Mesenchymal stem cell (in vitro differentiated cells and primary cell): ENCODE measurements at regions not wholly inside any gene's neighbourhood (a gene's known extent, or its start where the extent isn't known, plus 50 kb on each side); places are given as distances from the start of the nearest gene placed in this dataset.
A peak's percentile ranks its signal among the peaks of the same experiment; 100 is the strongest.

Experiments used
- DNase-seq: peaks from one replicate; pipeline ENCODE4 v3.0.0-alpha.2; 2013
- H2AFZ ChIP-seq: one replicate; pipeline ENCODE4 v1.6.1; 2013; ENCODE audit warnings: low read depth, mild to moderate bottlenecking, control low read depth, inconsistent platforms, low read length, moderate library complexity
- H2AK5ac ChIP-seq: 2 replicates; pipeline ENCODE4 v1.6.1; 2013; ENCODE audit warnings: low read length, moderate library complexity, mild to moderate bottlenecking, inconsistent platforms; ENCODE audit not compliant: severe bottlenecking
- H2BK120ac ChIP-seq: one replicate; pipeline ENCODE4 v1.6.1; 2013; ENCODE audit warnings: low read depth, mild to moderate bottlenecking, inconsistent platforms, low read length, moderate library complexity
- H2BK12ac ChIP-seq, 2 experiments: one replicate each; pipeline ENCODE4 v1.6.1; 2013; ENCODE audit warnings: inconsistent platforms in 2 of 2, low read length in 2 of 2, mild to moderate bottlenecking in 2 of 2, moderate library complexity in 2 of 2, control low read depth in 1 of 2
- H2BK15ac ChIP-seq: one replicate; pipeline ENCODE4 v1.6.1; 2013; ENCODE audit warnings: mild to moderate bottlenecking, low read depth, inconsistent platforms; ENCODE audit not compliant: poor library complexity, severe bottlenecking
- H2BK5ac ChIP-seq: 2 replicates; pipeline ENCODE4 v1.6.1; 2013; ENCODE audit warnings: low read depth, mild to moderate bottlenecking, low read length, control low read depth, inconsistent platforms; ENCODE audit not compliant: poor library complexity, severe bottlenecking
- H3K14ac ChIP-seq, 2 experiments: one replicate each; pipeline ENCODE4 v1.6.1; 2013; ENCODE audit warnings: inconsistent platforms in 2 of 2, low read length in 2 of 2, control low read depth in 1 of 2, mild to moderate bottlenecking in 1 of 2, moderate library complexity in 1 of 2
- H3K18ac ChIP-seq, 2 experiments: one replicate each; pipeline ENCODE4 v1.6.1; 2013; ENCODE audit warnings: inconsistent platforms in 2 of 2, low read length in 2 of 2, control low read depth in 1 of 2, low read depth in 1 of 2, mild to moderate bottlenecking in 1 of 2
- H3K23ac ChIP-seq, 2 experiments: one replicate each; pipeline ENCODE4 v1.6.1; 2013; ENCODE audit warnings: inconsistent platforms in 2 of 2, low read length in 2 of 2, mild to moderate bottlenecking in 2 of 2, moderate library complexity in 2 of 2, control low read depth in 1 of 2
- H3K27ac ChIP-seq: 2 replicates; pipeline ENCODE4 v1.5.1; 2013; ENCODE audit warnings: mild to moderate bottlenecking, moderate library complexity, low read length, control low read depth, inconsistent platforms; ENCODE audit not compliant: poor library complexity, severe bottlenecking
- H3K27me3 ChIP-seq, 2 experiments: 2 replicates each; pipeline versions ENCODE4 v1.6.1 to v1.7.0; 2013; ENCODE audit warnings: low read length in 2 of 2, mild to moderate bottlenecking in 2 of 2, moderate library complexity in 2 of 2, control low read depth in 1 of 2, inconsistent platforms in 1 of 2; ENCODE audit not compliant: control insufficient read depth in 1 of 2, insufficient read depth in 1 of 2
- H3K36me3 ChIP-seq, 2 experiments: 2 replicates each; pipeline versions ENCODE4 v1.6.1 to v1.7.0; 2013; ENCODE audit warnings: low read length in 2 of 2, control low read depth in 1 of 2, inconsistent platforms in 1 of 2, low read depth in 1 of 2, mild to moderate bottlenecking in 1 of 2; ENCODE audit not compliant: insufficient read depth in 2 of 2, control insufficient read depth in 1 of 2
- H3K4ac ChIP-seq, 2 experiments: one replicate each; pipeline ENCODE4 v1.6.1; 2013; ENCODE audit warnings: inconsistent platforms in 2 of 2, low read length in 2 of 2, mild to moderate bottlenecking in 2 of 2, moderate library complexity in 2 of 2, control low read depth in 1 of 2, low read depth in 1 of 2
- H3K4me1 ChIP-seq: 2 replicates; pipeline ENCODE4 v1.6.1; 2013; ENCODE audit warnings: low read depth, low read length, control low read depth; ENCODE audit not compliant: control insufficient read depth, insufficient read depth
- H3K4me2 ChIP-seq: 2 replicates; pipeline ENCODE4 v1.6.1; 2013; ENCODE audit warnings: low read length, mild to moderate bottlenecking, inconsistent platforms; ENCODE audit not compliant: poor library complexity, severe bottlenecking
- H3K4me3 ChIP-seq, 2 experiments: 2 replicates each; pipeline versions ENCODE4 v1.5.1 to v1.7.0; 2013; ENCODE audit warnings: low read length in 2 of 2, mild to moderate bottlenecking in 2 of 2, control low read depth in 1 of 2, low read depth in 1 of 2; ENCODE audit not compliant: insufficient read depth in 1 of 2
- H3K79me1 ChIP-seq: replicated peaks from 2 replicates; pipeline ENCODE4 v1.6.1; 2013; ENCODE audit warnings: mild to moderate bottlenecking, control low read depth, low read length, inconsistent platforms; ENCODE audit not compliant: poor library complexity, severe bottlenecking
- H3K9ac ChIP-seq: 2 replicates; pipeline ENCODE4 v1.7.0; 2013; ENCODE audit warnings: mild to moderate bottlenecking, low read length, moderate library complexity
- H3K9me3 ChIP-seq: 2 replicates; pipeline ENCODE4 v1.7.0; 2013; ENCODE audit warnings: mild to moderate bottlenecking, low read length; ENCODE audit not compliant: control insufficient read depth
- H4K8ac ChIP-seq: one replicate; pipeline ENCODE4 v1.6.1; 2013; ENCODE audit warnings: inconsistent platforms, mild to moderate bottlenecking, low read length, moderate library complexity
- H4K91ac ChIP-seq: one replicate; pipeline ENCODE4 v1.6.1; 2013; ENCODE audit warnings: mild to moderate bottlenecking, low read length, inconsistent platforms
- WGBS: methylation state at CpG from one replicate; pipeline ENCODE4 v1.1.7; 2013; ENCODE audit warnings: mixed read lengths; 5-methylcytosine and 5-hydroxymethylcytosine counted together

GRCh38 chr5:107269678-107270077 lies 401.1 kb downstream of the EFNA5 start:
- Histone ChIP-seq H3K18ac (no peak overlapping the region), H3K36me3 (no peaks in the 10 kb centered on the region), H4K8ac (no peak overlapping the region), H2BK120ac (no peak overlapping the region), H2BK12ac (no peak overlapping the region), H3K14ac (no peak overlapping the region), H3K23ac (no peak overlapping the region), H3K27me3 (no peaks in the 10 kb centered on the region), H3K4ac (no peak overlapping the region), H3K4me3 (no peak overlapping the region), H2BK5ac (no peak overlapping the region), H2AFZ (no peak overlapping the region), H3K79me1 (no peaks in the 10 kb centered on the region), H3K4me1 (no peaks in the 10 kb centered on the region), H3K27ac (no peak overlapping the region), H2BK15ac (no peak overlapping the region), H4K91ac (no peak overlapping the region), H3K9me3 (no peaks in the 10 kb centered on the region), H3K9ac (no peak overlapping the region), H2AK5ac (no peak overlapping the region), H3K4me2 (no peak overlapping the region)
- DNase-seq: no peak
- WGBS: 79% methylated on average over 2 of the region's 2 CpGs

- H4K91ac ChIP-seq: no peak overlapping the region
- H4K8ac ChIP-seq: no peak overlapping the region
- H2BK5ac ChIP-seq: no peak overlapping the region
- peak overlapping the region; percentile 19 for H2AK5ac ChIP-seq
- H3K4me2 ChIP-seq: no peak overlapping the region
- no peak overlapping the region for H2BK15ac ChIP-seq
- H3K14ac ChIP-seq: no peak overlapping the region
- H3K23ac ChIP-seq: no peak overlapping the region
- H3K79me1 ChIP-seq: no peaks in the 10 kb centered on the region
- H2BK120ac ChIP-seq: no peak overlapping the region
- 94% methylated on average over 2 of the region's 2 CpGs for WGBS
- H2BK12ac ChIP-seq: no peak overlapping the region
- no peak overlapping the region for H3K27ac ChIP-seq
- no peaks in the 10 kb centered on the region for H3K9me3 ChIP-seq
- no peak overlapping the region for H3K18ac ChIP-seq
- H2AFZ ChIP-seq: no peak overlapping the region
- no peak overlapping the region for H3K4ac ChIP-seq
- no peak for DNase-seq
- no peaks in the 10 kb centered on the region for H3K4me1 ChIP-seq
- no peaks in the 10 kb centered on the region for H3K27me3 ChIP-seq
- no peak overlapping the region for H3K4me3 ChIP-seq
- H3K9ac ChIP-seq: no peak overlapping the region
- H3K36me3 ChIP-seq: no peaks in the 10 kb centered on the region
Observed at GRCh38 chr5:107269256-107269655, 401.5 kb downstream of the EFNA5 start.

- no peak overlapping the region for H3K14ac ChIP-seq
- H3K18ac ChIP-seq: no peak overlapping the region
- 87% methylated on average over 2 of the region's 2 CpGs for WGBS
Observed at GRCh38 chr5:107268241-107268640, 402.5 kb downstream of the EFNA5 start.

GRCh38 chr5:107266100-107266499 lies 404.6 kb downstream of the EFNA5 start:
- H2AK5ac ChIP-seq: no peak overlapping the region
- peaks cover 7% of the 10 kb centered on the region for H3K9me3 ChIP-seq
- H2BK15ac ChIP-seq: no peak overlapping the region
- no peak overlapping the region for H3K27ac ChIP-seq
- no peak for DNase-seq
- no peak overlapping the region for H3K18ac ChIP-seq
- no peak overlapping the region for H4K8ac ChIP-seq
- H3K23ac ChIP-seq: no peak overlapping the region
- H2BK120ac ChIP-seq: no peak overlapping the region
- H3K4me1 ChIP-seq: no peaks in the 10 kb centered on the region
- no peak overlapping the region for H3K9ac ChIP-seq
- H4K91ac ChIP-seq: no peak overlapping the region
- H3K4ac ChIP-seq: no peak overlapping the region
- H3K27me3 ChIP-seq: no peaks in the 10 kb centered on the region
- no peaks in the 10 kb centered on the region for H3K36me3 ChIP-seq
- no peak overlapping the region for H3K14ac ChIP-seq
- no peak overlapping the region for H2BK5ac ChIP-seq
- no peaks in the 10 kb centered on the region for H3K79me1 ChIP-seq
- H2BK12ac ChIP-seq: no peak overlapping the region
- 100% methylated on average over 1 of the region's 1 CpG for WGBS
- no peak overlapping the region for H2AFZ ChIP-seq
- no peak overlapping the region for H3K4me3 ChIP-seq
- no peak overlapping the region for H3K4me2 ChIP-seq

More at GRCh38 chr5:107268241-107268640, 402.5 kb downstream of the EFNA5 start:
- Histone ChIP-seq H2BK120ac (no peak overlapping the region), H3K36me3 (no peaks in the 10 kb centered on the region), H3K4me3 (no peak overlapping the region), H3K27ac (no peak overlapping the region), H3K23ac (no peak overlapping the region), H3K4me1 (no peaks in the 10 kb centered on the region), H2BK12ac (no peak overlapping the region), H4K8ac (no peak overlapping the region), H2AFZ (no peak overlapping the region), H2AK5ac (no peak overlapping the region), H2BK15ac (no peak overlapping the region), H3K4me2 (no peak overlapping the region), H3K79me1 (no peaks in the 10 kb centered on the region), H3K4ac (no peak overlapping the region), H3K27me3 (no peaks in the 10 kb centered on the region), H4K91ac (no peak overlapping the region), H3K9me3 (no peaks in the 10 kb centered on the region), H2BK5ac (no peak overlapping the region), H3K9ac (no peak overlapping the region)
- no peak for DNase-seq
